GM18858 (cell line): ENCODE measurements at regions not wholly inside any gene's neighbourhood (a gene's known extent, or its start where the extent isn't known, plus 50 kb on each side); places are given as distances from the start of the nearest gene placed in this dataset.
"Not testable (repeated sequence)": the region's sequence is repeated elsewhere in the genome, so short reads cannot be mapped to it uniquely, and the experiment has no call there.

Experiments used
- ATAC-seq: cut with Tn5 transposase; IDR thresholded peaks from one replicate; pipeline ENCODE4 v1.9.1; 2021; ENCODE audit not compliant: unreplicated experiment

- ATAC-seq: not testable (repeated sequence)
Measured at GRCh38 chr2:131824986-131825385, 297.3 kb downstream of the CCDC74A start.

GRCh38 chr2:131827481-131828163, 299.9 kb downstream of the CCDC74A start:
- ATAC-seq: no peak

GRCh38 chr2:131828164-131828561, 300.5 kb downstream of the CCDC74A start:
- ATAC-seq: no peak

- not testable (repeated sequence) for ATAC-seq
Measured at GRCh38 chr2:131828633-131829455, 301.2 kb downstream of the CCDC74A start.

GRCh38 chr2:131829456-131830241, 302.0 kb downstream of the CCDC74A start:
- ATAC-seq: not testable (repeated sequence)

- not testable (repeated sequence) for ATAC-seq
Measured at GRCh38 chr2:131830242-131830945, 302.7 kb downstream of the CCDC74A start.

GRCh38 chr2:131830946-131831310, 303.2 kb downstream of the CCDC74A start:
- ATAC-seq: not testable (repeated sequence)

- not testable (repeated sequence) for ATAC-seq
Measured at GRCh38 chr2:131831450-131832208, 303.9 kb downstream of the CCDC74A start.

GRCh38 chr2:131832209-131832780, 304.6 kb downstream of the CCDC74A start:
- ATAC-seq: not testable (repeated sequence)

GRCh38 chr2:131832917-131833316, 305.2 kb downstream of the CCDC74A start:
- not testable (repeated sequence) for ATAC-seq

- not testable (repeated sequence) for ATAC-seq
Measured at GRCh38 chr2:131833367-131834202, 305.9 kb downstream of the CCDC74A start.

- ATAC-seq: not testable (repeated sequence)
Measured at GRCh38 chr2:131834203-131835020, 306.7 kb downstream of the CCDC74A start.

GRCh38 chr2:131835022-131835421, 307.3 kb downstream of the CCDC74A start:
- not testable (repeated sequence) for ATAC-seq

GRCh38 chr2:131835621-131836091, 308.0 kb downstream of the CCDC74A start:
- ATAC-seq: no peak

- ATAC-seq: not testable (repeated sequence)
Measured at GRCh38 chr2:131836116-131836515, 308.4 kb downstream of the CCDC74A start.

GRCh38 chr2:131844044-131844443, 316.4 kb downstream of the CCDC74A start:
- ATAC-seq: peak; percentile 45

GRCh38 chr2:131856202-131856601, 305.6 kb downstream of the ANKRD30BL start:
- not testable (repeated sequence) for ATAC-seq

- not testable (repeated sequence) for ATAC-seq
Measured at GRCh38 chr2:131858197-131858596, 303.6 kb downstream of the ANKRD30BL start.
